BJ (cell line): ENCODE measurements at regions not wholly inside any gene's neighbourhood (a gene's known extent, or its start where the extent isn't known, plus 50 kb on each side); places are given as distances from the start of the nearest gene placed in this dataset.

ENCODE experiments used
- CTCF ChIA-PET: fragments of 350-600 bp; formaldehyde crosslinking; extraction: SDS; loops from one replicate; lab custom pipeline; 2021; ENCODE audit warnings: antibody characterized with exemption, inconsistent platforms; lab: Yijun Ruan, JAX
- POLR2A ChIA-PET: fragments of 300-600 bp; sonication (Branson Sonifier 250); formaldehyde crosslinking; extraction: SDS; loops from one replicate; lab custom pipeline; 2021; ENCODE audit warnings: antibody characterized with exemption; lab: Charles Lee
- DNase-seq: peaks from one replicate; pipeline ENCODE4 v3.0.0-alpha.2; 2011; ENCODE audit warnings: low read depth
- H3K27me3 ChIP-seq: 2 replicates; pipeline ENCODE4 v1.6.0; 2011; ENCODE audit warnings: low read length; ENCODE audit not compliant: control insufficient read depth, insufficient read depth
- H3K36me3 ChIP-seq: 2 replicates; pipeline ENCODE4 v1.5.1; 2011; ENCODE audit warnings: low read length; ENCODE audit not compliant: control insufficient read depth, insufficient read depth
- H3K4me3 ChIP-seq: 2 replicates; pipeline ENCODE4 v1.5.1; 2011; ENCODE audit warnings: low read depth, mild to moderate bottlenecking, control low read depth, low read length
- TF ChIP-seq, protein P1 (sequence below): IDR thresholded peaks from 2 replicates; pipeline ENCODE4 v1.5.1; 2011; ENCODE audit warnings: low read depth, mild to moderate bottlenecking, control low read depth, inconsistent platforms, low read length, moderate library complexity; ENCODE audit not compliant: insufficient read depth

DNA sequence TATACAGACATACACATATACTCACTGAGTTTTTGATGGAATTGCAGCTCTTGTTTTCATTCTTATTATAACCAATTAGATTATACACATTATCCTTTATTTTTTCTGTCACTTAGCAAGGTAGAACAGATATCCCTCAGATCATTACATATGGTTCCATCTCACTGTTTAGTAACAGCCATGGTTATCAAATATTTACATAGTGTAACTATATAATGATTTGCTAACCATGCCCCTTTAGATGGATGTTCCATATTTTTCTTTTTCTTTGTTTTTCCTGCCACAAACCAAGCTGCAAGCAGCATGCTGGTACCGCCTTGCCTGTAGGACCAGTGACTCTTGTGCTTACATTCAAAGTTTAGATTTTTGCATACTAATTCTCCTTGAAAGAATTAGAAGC lies 163.4 kb upstream of the NFE2L3 start:
- H3K36me3 ChIP-seq: no peaks in the 10 kb centered on the region
- H3K4me3 ChIP-seq: no peak overlapping the region
- ChIA-PET CTCF (interaction anchor here (1.5 kb wide), 1 partner anchor 20 kb away, joined by 3 read pairs; no protein-coding TSS in a partner anchor), POLR2A (no interaction called here)
- no peaks in the 10 kb centered on the region for H3K27me3 ChIP-seq
- TF ChIP-seq, protein P1, sequence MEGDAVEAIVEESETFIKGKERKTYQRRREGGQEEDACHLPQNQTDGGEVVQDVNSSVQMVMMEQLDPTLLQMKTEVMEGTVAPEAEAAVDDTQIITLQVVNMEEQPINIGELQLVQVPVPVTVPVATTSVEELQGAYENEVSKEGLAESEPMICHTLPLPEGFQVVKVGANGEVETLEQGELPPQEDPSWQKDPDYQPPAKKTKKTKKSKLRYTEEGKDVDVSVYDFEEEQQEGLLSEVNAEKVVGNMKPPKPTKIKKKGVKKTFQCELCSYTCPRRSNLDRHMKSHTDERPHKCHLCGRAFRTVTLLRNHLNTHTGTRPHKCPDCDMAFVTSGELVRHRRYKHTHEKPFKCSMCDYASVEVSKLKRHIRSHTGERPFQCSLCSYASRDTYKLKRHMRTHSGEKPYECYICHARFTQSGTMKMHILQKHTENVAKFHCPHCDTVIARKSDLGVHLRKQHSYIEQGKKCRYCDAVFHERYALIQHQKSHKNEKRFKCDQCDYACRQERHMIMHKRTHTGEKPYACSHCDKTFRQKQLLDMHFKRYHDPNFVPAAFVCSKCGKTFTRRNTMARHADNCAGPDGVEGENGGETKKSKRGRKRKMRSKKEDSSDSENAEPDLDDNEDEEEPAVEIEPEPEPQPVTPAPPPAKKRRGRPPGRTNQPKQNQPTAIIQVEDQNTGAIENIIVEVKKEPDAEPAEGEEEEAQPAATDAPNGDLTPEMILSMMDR: no peak
- DNase-seq: no peak

DNA sequence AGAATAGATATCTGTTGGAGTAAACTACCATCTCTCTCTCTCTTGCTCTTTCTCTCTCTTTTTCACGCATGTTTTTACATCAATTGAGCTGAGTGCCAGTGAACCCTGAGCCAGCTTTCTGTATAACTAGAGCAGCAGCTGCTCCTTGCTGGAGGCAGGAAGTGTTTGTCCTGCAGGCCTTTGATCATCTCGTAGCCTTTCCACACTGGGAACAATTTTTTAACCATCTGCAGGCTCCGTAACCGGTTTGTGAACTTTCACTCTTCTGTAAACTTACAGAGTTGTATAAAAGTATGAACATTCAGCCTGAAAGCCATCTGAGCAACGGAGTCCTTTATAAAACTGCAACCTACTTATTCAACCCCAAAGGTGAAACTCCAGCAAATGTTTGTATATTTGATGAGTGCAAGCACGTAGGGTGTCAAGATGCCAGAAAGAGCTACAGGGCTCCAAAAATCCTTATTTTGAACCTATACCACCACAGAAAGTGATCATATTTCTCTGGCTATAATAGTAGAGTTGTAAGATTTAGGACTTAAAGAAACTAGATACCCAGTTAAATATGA lies 162.8 kb upstream of the NFE2L3 start:
- no peaks in the 10 kb centered on the region for H3K36me3 ChIP-seq
- DNase-seq: no peak
- TF ChIP-seq, protein P1: no peak
- ChIA-PET CTCF (no interaction called here), POLR2A (no interaction called here)
- H3K4me3 ChIP-seq: no peak overlapping the region
- H3K27me3 ChIP-seq: no peaks in the 10 kb centered on the region

DNA sequence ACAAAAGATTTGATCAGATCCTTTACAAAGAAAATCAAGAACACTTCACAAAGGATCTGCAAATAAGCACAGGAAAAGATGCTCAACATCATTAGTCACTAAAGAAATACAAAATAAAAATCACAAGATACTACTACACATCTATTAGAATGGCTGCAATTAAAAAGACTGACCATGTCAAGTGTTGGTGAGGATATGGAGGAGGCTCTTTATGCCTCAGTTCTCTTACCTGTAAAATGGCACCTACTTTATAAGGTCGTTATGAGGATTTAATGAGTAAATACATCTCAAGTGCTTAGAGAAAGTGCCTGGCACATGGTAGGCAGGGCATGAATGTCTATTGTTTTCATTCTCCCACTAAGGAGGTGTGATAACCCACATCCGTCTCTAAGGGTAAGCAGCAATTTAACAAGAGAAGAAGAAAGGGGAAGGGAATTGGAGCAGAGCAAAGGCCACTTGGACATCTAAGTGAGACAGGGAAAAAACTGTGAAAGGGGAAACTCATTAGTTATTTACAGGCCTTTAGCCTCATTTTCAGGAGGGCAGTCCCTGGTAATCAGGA lies 157.5 kb upstream of the NFE2L3 start:
- TF ChIP-seq, protein P1: no peak

DNA sequence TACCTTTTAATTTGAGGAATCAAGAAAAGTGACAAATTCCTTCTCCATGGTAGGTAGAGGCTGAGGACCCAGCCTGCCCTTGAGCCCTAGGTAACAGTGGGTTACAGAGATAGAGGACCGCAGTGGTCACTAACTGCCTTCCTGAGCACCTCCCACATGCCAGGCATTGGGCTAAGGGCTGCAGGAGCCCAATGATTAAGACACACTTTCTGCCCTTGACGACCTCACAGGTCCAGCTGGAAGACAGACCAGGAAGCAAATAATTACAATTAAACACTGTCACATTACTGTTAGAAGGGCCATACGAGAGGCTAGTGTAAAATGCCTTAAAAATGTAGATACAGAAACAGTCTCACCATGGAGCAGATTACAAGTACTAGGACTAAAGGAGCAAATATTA lies 156.8 kb upstream of the NFE2L3 start:
- H3K36me3 ChIP-seq: no peaks in the 10 kb centered on the region
- no peak for DNase-seq
- TF ChIP-seq, protein P1: no peak
- no peak overlapping the region for H3K4me3 ChIP-seq
- ChIA-PET CTCF (no interaction called here), POLR2A (no interaction called here)
- no peaks in the 10 kb centered on the region for H3K27me3 ChIP-seq

More for the DNA sequence above, 157.5 kb upstream of the NFE2L3 start:
- DNase-seq: no peak
- POLR2A ChIA-PET: no interaction called here
- CTCF ChIA-PET: no interaction called here
- Histone ChIP-seq H3K36me3 (no peaks in the 10 kb centered on the region), H3K4me3 (no peak overlapping the region), H3K27me3 (no peaks in the 10 kb centered on the region)

DNA sequence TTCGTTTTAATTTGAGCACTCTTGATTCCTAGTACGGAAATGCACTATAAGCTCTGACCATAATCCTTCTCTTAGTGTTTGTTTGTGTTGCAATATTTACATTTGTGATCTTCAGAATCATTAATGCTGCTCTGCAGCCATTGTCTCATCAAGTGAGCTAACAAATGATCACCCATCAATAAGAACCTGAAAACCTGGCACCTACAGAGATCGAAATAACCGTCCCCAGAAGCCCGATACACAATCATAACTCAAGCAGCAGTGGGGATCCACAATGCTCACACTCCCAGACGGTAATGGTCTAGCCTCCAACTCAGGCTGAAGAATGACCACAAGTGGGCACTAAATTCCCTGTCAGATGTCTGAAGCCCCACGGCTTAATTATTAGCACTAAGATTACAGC lies 156.0 kb upstream of the NFE2L3 start:
- CTCF ChIA-PET: no interaction called here
- POLR2A ChIA-PET: no interaction called here
- TF ChIP-seq, protein P1: no peak

More for the DNA sequence above, 156.0 kb upstream of the NFE2L3 start:
- Histone ChIP-seq H3K27me3 (no peaks in the 10 kb centered on the region), H3K36me3 (no peaks in the 10 kb centered on the region), H3K4me3 (no peak overlapping the region)
- DNase-seq: no peak
